ENCODE measurements at regions not wholly inside any gene's neighbourhood (a gene's known extent, or its start where the extent isn't known, plus 50 kb on each side); places are given as distances from the start of the nearest gene placed in this dataset.

GRCh38 chr2:104402825-104403224 lies 451.1 kb upstream of the POU3F3 start:
- FAIRE-seq: no peak
- DNase-seq (ENCODE audit: insufficient read length, low spot score): no peak
- no peak for TF ChIP-seq POLR2A (IDR thresholded peaks at IDR 0.05; ENCODE audit: low read depth, low read length)

GRCh38 chr2:104404526-104404925 lies 449.4 kb upstream of the POU3F3 start:
- FAIRE-seq: no peak
- no peak for DNase-seq (ENCODE audit: insufficient read length, low spot score)
- no peak for TF ChIP-seq POLR2A (IDR thresholded peaks at IDR 0.05; ENCODE audit: low read depth, low read length)

GRCh38 chr2:104405623-104406022 lies 448.3 kb upstream of the POU3F3 start:
- FAIRE-seq (no peak), DNase-seq (ENCODE audit: insufficient read length, low spot score) (no peak)
- TF ChIP-seq POLR2A (IDR thresholded peaks at IDR 0.05; ENCODE audit: low read depth, low read length): no peak

- TF ChIP-seq POLR2A (IDR thresholded peaks at IDR 0.05; ENCODE audit: low read depth, low read length): no peak
- FAIRE-seq (no peak), DNase-seq (ENCODE audit: insufficient read length, low spot score) (no peak)
These were observed 447.6 kb upstream of the POU3F3 start for GRCh38 chr2:104406261-104406726.

GRCh38 chr2:104407641-104408040 lies 446.3 kb upstream of the POU3F3 start:
- DNase-seq (ENCODE audit: insufficient read length, low spot score): no peak
- FAIRE-seq: no peak
- TF ChIP-seq POLR2A (IDR thresholded peaks at IDR 0.05; ENCODE audit: low read depth, low read length): no peak

GRCh38 chr2:104408266-104408665 lies 445.6 kb upstream of the POU3F3 start:
- TF ChIP-seq POLR2A (IDR thresholded peaks at IDR 0.05; ENCODE audit: low read depth, low read length): no peak
- no peak for DNase-seq (ENCODE audit: insufficient read length, low spot score)
- FAIRE-seq: no peak

- no peak for FAIRE-seq
- TF ChIP-seq POLR2A (IDR thresholded peaks at IDR 0.05; ENCODE audit: low read depth, low read length): no peak
- DNase-seq (ENCODE audit: insufficient read length, low spot score): no peak
These were observed 443.8 kb upstream of the POU3F3 start for GRCh38 chr2:104410136-104410535.

GRCh38 chr2:104412384-104412783 lies 441.5 kb upstream of the POU3F3 start:
- DNase-seq (ENCODE audit: insufficient read length, low spot score) (no peak), FAIRE-seq (no peak)
- TF ChIP-seq POLR2A (IDR thresholded peaks at IDR 0.05; ENCODE audit: low read depth, low read length): no peak

GRCh38 chr2:104413890-104414289 lies 440.0 kb upstream of the POU3F3 start:
- no peak for TF ChIP-seq POLR2A (IDR thresholded peaks at IDR 0.05; ENCODE audit: low read depth, low read length)
- DNase-seq (ENCODE audit: insufficient read length, low spot score): no peak

GRCh38 chr2:104415284-104415683 lies 438.6 kb upstream of the POU3F3 start:
- FAIRE-seq: no peak
- DNase-seq (ENCODE audit: insufficient read length, low spot score): no peak
- no peak for TF ChIP-seq POLR2A (IDR thresholded peaks at IDR 0.05; ENCODE audit: low read depth, low read length)

More at GRCh38 chr2:104413890-104414289, 440.0 kb upstream of the POU3F3 start:
- FAIRE-seq: no peak

- FAIRE-seq (no peak), DNase-seq (ENCODE audit: insufficient read length, low spot score) (no peak)
- TF ChIP-seq POLR2A (IDR thresholded peaks at IDR 0.05; ENCODE audit: low read depth, low read length): no peak
These were observed 437.4 kb upstream of the POU3F3 start for GRCh38 chr2:104416339-104417000.

- FAIRE-seq: no peak
These were observed 433.5 kb upstream of the POU3F3 start for GRCh38 chr2:104420420-104420819.

GRCh38 chr2:104420953-104421352 lies 433.0 kb upstream of the POU3F3 start:
- DNase-seq (ENCODE audit: insufficient read length, low spot score) (no peak), FAIRE-seq (no peak)
- no peak for TF ChIP-seq POLR2A (IDR thresholded peaks at IDR 0.05; ENCODE audit: low read depth, low read length)

More at GRCh38 chr2:104420420-104420819, 433.5 kb upstream of the POU3F3 start:
- no peak for DNase-seq (ENCODE audit: insufficient read length, low spot score)
- no peak for TF ChIP-seq POLR2A (IDR thresholded peaks at IDR 0.05; ENCODE audit: low read depth, low read length)

- no peak for DNase-seq (ENCODE audit: insufficient read length, low spot score)
- TF ChIP-seq POLR2A (IDR thresholded peaks at IDR 0.05; ENCODE audit: low read depth, low read length): no peak
- no peak for FAIRE-seq
These were observed 427.9 kb upstream of the POU3F3 start for GRCh38 chr2:104425850-104426595.

GRCh38 chr2:104428155-104428554 lies 425.8 kb upstream of the POU3F3 start:
- TF ChIP-seq POLR2A (IDR thresholded peaks at IDR 0.05; ENCODE audit: low read depth, low read length): no peak
- FAIRE-seq (no peak), DNase-seq (ENCODE audit: insufficient read length, low spot score) (no peak)

Data from H54 (cell line).